SK-N-SH treated with all-trans-retinoic acid at 6 μM for 48 hours (cell line): ENCODE measurements at regions not wholly inside any gene's neighbourhood (a gene's known extent, or its start where the extent isn't known, plus 50 kb on each side); places are given as distances from the start of the nearest gene placed in this dataset.
"Not testable (repeated sequence)": the region's sequence is repeated elsewhere in the genome, so short reads cannot be mapped to it uniquely, and the experiment has no call there.

Experiments
- ATAC-seq: fragments of 200-7000 bp; cut with Tn5 transposase; 3 replicates; pipeline ENCODE4 v1.9.1; 2020; ENCODE audit warnings: mild to moderate bottlenecking, moderate library complexity
- ARNTL ChIP-seq: fragments of 450-650 bp; formaldehyde crosslinking; IDR thresholded peaks from 2 replicates; pipeline ENCODE4 v1.5.0; 2020; ENCODE audit warnings: low read depth, mild to moderate bottlenecking, moderate library complexity, borderline replicate concordance
- BACH2 ChIP-seq: fragments of 250-450 bp; sonication (Bioruptor Pico); IDR thresholded peaks from 2 replicates; pipeline ENCODE4 v1.9.0; 2021; ENCODE audit warnings: mild to moderate bottlenecking, borderline replicate concordance
- CREB5 ChIP-seq: fragments of 250-450 bp; sonication (Bioruptor Pico); IDR thresholded peaks from 2 replicates; pipeline ENCODE4 v1.5.1; 2020; ENCODE audit warnings: low read depth, mild to moderate bottlenecking, moderate library complexity
- CSDC2 ChIP-seq: fragments of 250-450 bp; sonication (Bioruptor Pico); IDR thresholded peaks from 2 replicates; pipeline ENCODE4 v1.5.0; 2020; ENCODE audit warnings: mild to moderate bottlenecking, moderate library complexity
- CSRNP3 ChIP-seq: fragments of 250-450 bp; sonication (Bioruptor Pico); IDR thresholded peaks from 2 replicates; pipeline ENCODE4 v1.5.1; 2021; ENCODE audit warnings: mild to moderate bottlenecking, moderate library complexity
- ESRRG ChIP-seq: fragments of 250-450 bp; sonication (Bioruptor Pico); IDR thresholded peaks from 2 replicates; pipeline ENCODE4 v1.6.1; 2021; ENCODE audit warnings: mild to moderate bottlenecking
- GLIS3 ChIP-seq: fragments of 250-450 bp; sonication (Bioruptor Pico); IDR thresholded peaks from 2 replicates; pipeline ENCODE4 v1.5.0; 2020; ENCODE audit warnings: mild to moderate bottlenecking, moderate library complexity
- ISL1 ChIP-seq: fragments of 250-450 bp; sonication (Bioruptor Pico); IDR thresholded peaks from 2 replicates; pipeline ENCODE4 v2.1.2; 2022; ENCODE audit warnings: mild to moderate bottlenecking, moderate library complexity
- OSR1 ChIP-seq: fragments of 250-450 bp; sonication (Bioruptor Pico); IDR thresholded peaks from 2 replicates; pipeline ENCODE4 v1.8.0; 2022; ENCODE audit warnings: moderate library complexity, mild to moderate bottlenecking, inconsistent platforms
- PATZ1 ChIP-seq: fragments of 250-450 bp; sonication (Bioruptor Pico); IDR thresholded peaks from 2 replicates; pipeline ENCODE4 v1.8.0; 2020; ENCODE audit warnings: mild to moderate bottlenecking, moderate library complexity, borderline replicate concordance
- POU6F1 ChIP-seq: fragments of 250-450 bp; sonication (Bioruptor Pico); IDR thresholded peaks from 2 replicates; pipeline ENCODE4 v1.8.0; 2021; ENCODE audit warnings: low read depth, mild to moderate bottlenecking, moderate library complexity, borderline replicate concordance
- PPARA ChIP-seq: fragments of 250-450 bp; sonication (Bioruptor Pico); IDR thresholded peaks from 2 replicates; pipeline ENCODE4 v1.5.0; 2020; ENCODE audit warnings: mild to moderate bottlenecking, borderline replicate concordance
- RARB ChIP-seq: fragments of 250-450 bp; sonication (Bioruptor Pico); IDR thresholded peaks from 2 replicates; pipeline ENCODE4 v1.8.0; 2021; ENCODE audit warnings: mild to moderate bottlenecking, moderate library complexity
- SNAI2 ChIP-seq: fragments of 250-450 bp; sonication (Bioruptor Pico); IDR thresholded peaks from 2 replicates; pipeline ENCODE4 v1.5.0; 2020; ENCODE audit warnings: mild to moderate bottlenecking, moderate library complexity
- TCF4 ChIP-seq: fragments of 250-450 bp; sonication (Bioruptor Pico); IDR thresholded peaks from 2 replicates; pipeline ENCODE4 v1.8.0; 2021; ENCODE audit warnings: mild to moderate bottlenecking, moderate library complexity, borderline replicate concordance
- TOX ChIP-seq: fragments of 250-450 bp; sonication (Bioruptor Pico); IDR thresholded peaks from 2 replicates; pipeline ENCODE4 v1.8.0; 2021; ENCODE audit warnings: mild to moderate bottlenecking, moderate library complexity, borderline replicate concordance
- TSHZ2 ChIP-seq: fragments of 250-450 bp; sonication (Bioruptor Pico); IDR thresholded peaks from 2 replicates; pipeline ENCODE4 v1.5.0; 2020; ENCODE audit warnings: mild to moderate bottlenecking, moderate library complexity
- ZC3H10 ChIP-seq: fragments of 250-450 bp; sonication (Bioruptor Pico); IDR thresholded peaks from 2 replicates; pipeline ENCODE4 v1.5.1; 2021; ENCODE audit warnings: mild to moderate bottlenecking, moderate library complexity
- ZFP3 ChIP-seq: fragments of 250-450 bp; sonication (Bioruptor Pico); IDR thresholded peaks from 2 replicates; pipeline ENCODE4 v1.5.0; 2020; ENCODE audit warnings: mild to moderate bottlenecking, moderate library complexity
- ZFP30 ChIP-seq: fragments of 450-650 bp; formaldehyde crosslinking; IDR thresholded peaks from 2 replicates; pipeline ENCODE4 v1.5.0; 2022; ENCODE audit warnings: mild to moderate bottlenecking, moderate library complexity
- ZNF565 ChIP-seq: fragments of 450-650 bp; formaldehyde crosslinking; conservative IDR thresholded peaks from 2 replicates; pipeline ENCODE4 v1.5.0; 2020; ENCODE audit warnings: low read depth, mild to moderate bottlenecking, moderate library complexity
- ZNF70 ChIP-seq: fragments of 450-650 bp; formaldehyde crosslinking; IDR thresholded peaks from 2 replicates; pipeline ENCODE4 v1.5.0; 2020; ENCODE audit warnings: mild to moderate bottlenecking, moderate library complexity
- ZNF8 ChIP-seq: fragments of 450-650 bp; formaldehyde crosslinking; IDR thresholded peaks from 2 replicates; pipeline ENCODE4 v1.5.0; 2020; ENCODE audit warnings: mild to moderate bottlenecking, moderate library complexity

- no peak for ATAC-seq
- TF ChIP-seq PPARA (CRISPR knock-in tag) (no peak), OSR1 (CRISPR knock-in tag) (no peak), ZNF70 (CRISPR knock-in tag) (no peak), TCF4 (no peak), ZFP3 (CRISPR knock-in tag) (no peak), GLIS3 (CRISPR knock-in tag) (no peak)
These were observed 157.0 kb upstream of the SMIM31 start for GRCh38 chr4:164596927-164597326.

GRCh38 chr4:164601653-164602052 is 152.3 kb upstream of the SMIM31 start:
- no peak for TF ChIP-seq OSR1 (CRISPR knock-in tag)
- TF ChIP-seq ZNF8 (CRISPR knock-in tag): no peak
- no peak for TF ChIP-seq SNAI2 (CRISPR knock-in tag)
- no peak for TF ChIP-seq ISL1 (CRISPR knock-in tag)
- no peak for TF ChIP-seq GLIS3 (CRISPR knock-in tag)
- TF ChIP-seq ARNTL: no peak
- TF ChIP-seq CREB5 (CRISPR knock-in tag): no peak
- TF ChIP-seq POU6F1 (CRISPR knock-in tag): no peak
- no peak for TF ChIP-seq TCF4
- TF ChIP-seq ZC3H10 (CRISPR knock-in tag): no peak
- TF ChIP-seq ZNF70 (CRISPR knock-in tag): no peak
- TF ChIP-seq CSDC2: no peak
- TF ChIP-seq ZNF565 (CRISPR knock-in tag): no peak
- TF ChIP-seq RARB (CRISPR knock-in tag): no peak
- TF ChIP-seq BACH2 (CRISPR knock-in tag): no peak
- no peak for TF ChIP-seq PPARA (CRISPR knock-in tag)
- TF ChIP-seq ESRRG (CRISPR knock-in tag): no peak
- no peak for TF ChIP-seq ZFP3 (CRISPR knock-in tag)
- ATAC-seq: no peak

- ATAC-seq: not testable (repeated sequence)
These were observed 148.1 kb upstream of the SMIM31 start for GRCh38 chr4:164605791-164606190.

- no peak for ATAC-seq
- TF ChIP-seq ZC3H10 (CRISPR knock-in tag) (no peak), GLIS3 (CRISPR knock-in tag) (no peak), PATZ1 (no peak), CSRNP3 (CRISPR knock-in tag) (no peak), ZNF565 (CRISPR knock-in tag) (no peak), PPARA (CRISPR knock-in tag) (no peak), TSHZ2 (CRISPR knock-in tag) (no peak), CREB5 (CRISPR knock-in tag) (no peak), ZNF70 (CRISPR knock-in tag) (no peak), ZFP30 (CRISPR knock-in tag) (no peak), CSDC2 (no peak), ISL1 (CRISPR knock-in tag) (no peak), OSR1 (CRISPR knock-in tag) (no peak), ESRRG (CRISPR knock-in tag) (no peak), ZNF8 (CRISPR knock-in tag) (no peak), ARNTL (no peak), TOX (CRISPR knock-in tag) (no peak)
These were observed 147.5 kb upstream of the SMIM31 start for GRCh38 chr4:164606478-164606877.
